ENCODE measurements at regions not wholly inside any gene's neighbourhood (a gene's known extent, or its start where the extent isn't known, plus 50 kb on each side); places are given as distances from the start of the nearest gene placed in this dataset.

GRCh38 chr4:124807421-124807820 is 94.9 kb upstream of the ANKRD50 start:
- DNase-seq (ENCODE audit: low spot score), result no peak

DNA sequence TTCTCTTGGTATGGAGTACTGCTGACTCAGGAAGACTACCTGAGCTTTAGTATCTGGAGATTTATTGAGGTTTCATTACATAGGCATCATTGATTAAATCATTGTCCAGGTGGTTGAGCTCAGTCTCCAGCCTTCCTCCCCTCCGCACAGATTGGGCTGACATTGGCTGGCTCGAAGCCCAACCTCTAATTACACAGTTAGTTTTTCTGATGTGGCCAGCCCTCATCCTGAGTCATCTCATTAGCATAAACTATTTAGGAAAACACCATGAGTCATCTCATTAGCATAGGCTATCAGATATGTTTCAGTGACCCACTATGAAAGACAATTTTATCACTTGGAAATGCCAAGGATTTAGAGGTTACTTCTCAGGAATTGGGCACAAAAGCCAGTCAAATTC is 93.9 kb upstream of the ANKRD50 start:
- no peak for DNase-seq (ENCODE audit: low spot score)

DNA sequence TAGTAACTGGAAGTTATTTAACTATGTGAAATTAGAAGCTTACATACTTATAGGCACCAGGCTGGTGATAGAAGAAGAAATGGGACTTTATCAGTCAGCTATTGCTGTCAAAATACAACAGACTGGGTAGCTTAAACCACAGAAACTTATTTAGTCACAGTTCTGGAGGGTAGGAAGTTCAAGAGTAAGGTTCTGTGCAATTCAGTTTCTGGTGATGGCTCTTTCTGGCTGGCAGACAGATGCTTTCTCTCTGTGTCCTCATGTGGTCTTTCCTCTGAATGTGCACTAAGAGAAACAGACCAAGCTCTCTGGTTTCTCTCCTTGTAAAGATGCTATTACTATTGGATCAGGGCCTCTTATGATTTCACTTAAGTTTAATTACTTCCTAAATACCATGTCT is 92.1 kb upstream of the ANKRD50 start:
- no peak for DNase-seq (ENCODE audit: low spot score)

- DNase-seq (ENCODE audit: low spot score), result no peak
Measured at GRCh38 chr4:124804041-124804440, 91.5 kb upstream of the ANKRD50 start.

DNA sequence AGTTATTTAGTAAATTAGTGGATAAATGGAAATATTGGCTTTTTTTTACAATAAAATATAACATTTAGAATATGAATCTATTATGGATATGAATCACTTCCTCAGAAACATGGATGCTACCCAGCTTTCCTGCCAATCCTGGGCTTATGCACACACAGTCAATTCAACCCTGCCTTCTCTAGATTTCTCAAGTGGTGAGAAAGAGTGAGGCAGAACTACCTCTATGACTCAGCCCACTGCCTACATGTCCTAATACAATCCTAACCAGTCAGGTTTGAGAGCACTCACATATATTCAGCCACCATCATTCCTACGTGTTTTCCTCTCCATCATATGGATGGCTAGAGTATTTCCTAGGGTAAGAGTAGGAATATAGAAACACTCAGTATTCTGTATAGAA is 91.1 kb upstream of the ANKRD50 start:
- DNase-seq (ENCODE audit: low spot score), result no peak

DNA sequence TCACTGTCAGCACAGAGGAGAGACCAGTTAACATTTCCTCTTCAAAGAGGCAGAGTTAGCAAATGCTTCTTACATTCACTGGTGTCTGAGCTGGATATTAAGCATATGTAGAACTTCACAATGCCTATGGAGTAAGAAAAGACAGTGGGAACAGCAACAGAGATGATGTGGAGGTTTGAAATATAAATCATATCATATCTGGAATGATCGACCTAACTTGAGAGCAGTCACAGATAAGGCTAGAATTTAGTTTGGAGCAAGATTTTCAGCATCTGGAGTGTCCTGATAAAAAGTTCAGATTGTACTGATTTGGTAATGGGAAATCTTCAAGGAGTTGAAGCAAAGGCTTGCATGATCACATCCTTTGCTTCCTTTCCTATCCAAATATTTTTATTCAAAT is 90.5 kb upstream of the ANKRD50 start:
- no peak for DNase-seq (ENCODE audit: low spot score)

- DNase-seq (ENCODE audit: low spot score), result no peak
Measured at GRCh38 chr4:124797223-124797622, 84.7 kb upstream of the ANKRD50 start.

- no peak for DNase-seq (ENCODE audit: low spot score)
Measured at GRCh38 chr4:124790471-124790870, 77.9 kb upstream of the ANKRD50 start.

DNA sequence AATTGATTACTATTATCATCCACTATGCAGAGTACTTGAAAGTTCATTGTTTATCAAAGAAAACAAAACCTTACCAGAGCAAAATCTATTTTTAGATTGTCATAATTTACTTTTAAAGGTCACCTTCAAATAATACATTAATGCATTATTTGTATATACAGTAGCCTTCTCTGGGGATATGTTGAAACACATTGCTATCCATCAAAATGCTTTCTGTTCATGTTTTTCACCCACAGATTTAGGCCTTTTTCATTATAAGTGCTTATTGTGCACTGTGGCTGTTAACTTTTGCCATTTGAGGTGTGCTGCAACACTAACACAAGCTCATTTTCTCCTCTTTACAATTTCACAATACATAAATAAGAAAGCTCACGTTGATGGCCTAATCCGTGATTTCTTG is 74.1 kb upstream of the ANKRD50 start:
- no peak for DNase-seq (ENCODE audit: low spot score)

DNA sequence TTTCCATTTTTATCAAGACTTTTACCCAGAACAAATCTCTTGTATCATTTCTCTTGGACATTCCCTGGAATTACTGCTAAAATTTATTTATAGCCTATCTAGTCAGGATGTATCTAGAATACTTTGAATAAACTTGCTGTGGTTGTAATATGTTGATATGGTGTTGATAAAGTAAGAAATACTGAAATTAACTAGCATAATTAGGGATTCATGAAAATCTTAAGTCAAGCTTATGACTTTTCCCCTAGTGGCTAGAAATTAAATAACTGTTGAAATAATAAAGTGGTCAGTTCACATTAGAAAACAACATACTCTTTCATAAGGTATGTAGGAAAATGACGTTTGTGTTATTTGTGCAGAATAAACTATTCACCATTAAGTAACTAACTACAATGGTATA is 73.1 kb upstream of the ANKRD50 start:
- DNase-seq (ENCODE audit: low spot score), result no peak

DNA sequence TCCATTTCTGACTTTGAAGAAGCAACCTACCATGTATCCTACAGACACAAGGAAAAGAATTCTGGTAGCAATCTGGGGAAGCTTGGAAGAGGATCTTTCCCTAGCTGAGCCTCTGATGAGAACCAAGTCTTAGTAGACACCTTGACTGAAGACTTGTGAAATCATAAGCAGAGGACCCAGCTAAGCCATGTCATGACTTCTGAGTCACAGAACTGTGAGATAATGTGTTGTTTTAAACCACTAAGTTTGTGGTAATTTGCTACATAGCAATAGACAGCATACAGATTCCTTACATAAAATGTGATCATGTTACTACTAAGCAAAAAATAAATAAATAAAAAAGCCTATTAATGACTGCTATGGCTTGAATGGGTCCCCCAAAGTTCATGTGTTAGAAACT is 71.3 kb upstream of the ANKRD50 start:
- DNase-seq (ENCODE audit: low spot score), result no peak

- no peak for DNase-seq (ENCODE audit: low spot score)
Measured at GRCh38 chr4:124777007-124777406, 64.5 kb upstream of the ANKRD50 start.

- no peak for DNase-seq (ENCODE audit: low spot score)
Measured at GRCh38 chr4:124768596-124769365, 56.2 kb upstream of the ANKRD50 start.

- no peak for DNase-seq (ENCODE audit: low spot score)
Measured at GRCh38 chr4:124762956-124763355, 50.4 kb upstream of the ANKRD50 start.

Data from hepatic stellate cell (primary cell).